A673 (cell line): ENCODE measurements at regions not wholly inside any gene's neighbourhood (a gene's known extent, or its start where the extent isn't known, plus 50 kb on each side); places are given as distances from the start of the nearest gene placed in this dataset.

Experiments used
- BruUV-seq: library from RNA; stranded (reverse); fragments of 400-500 nt; replicated peaks from 2 replicates; lab custom pipeline; 2021; lab: Mats Ljungman, UMichigan
- CTCF ChIA-PET: fragments of 300-600 bp; sonication (Branson Sonifier 250); formaldehyde crosslinking; loops from one replicate; lab custom pipeline; 2022; ENCODE audit warnings: antibody characterized with exemption; lab: Charles Lee
- POLR2A ChIA-PET: fragments of 300-600 bp; sonication (Branson Sonifier 250); formaldehyde crosslinking; loops from one replicate; lab custom pipeline; 2022; ENCODE audit warnings: antibody characterized with exemption; ENCODE audit not compliant: low non-redundant PET; lab: Charles Lee
- DNase-seq: peaks from one replicate; pipeline ENCODE4 v3.0.0-alpha.2; 2015; ENCODE audit warnings: low spot score
- H3K27ac ChIP-seq: fragments of 200-600 bp; sonication (generic); 2 replicates; pipeline ENCODE4 v1.5.1; 2016; ENCODE audit warnings: mixed run types, low read depth, mild to moderate bottlenecking, mixed read lengths, antibody characterized with exemption, low read length; ENCODE audit not compliant: poor library complexity, severe bottlenecking
- H3K27me3 ChIP-seq: fragments of 200-600 bp; sonication (generic); replicated peaks from 2 replicates; pipeline ENCODE4 v1.6.1; 2017; ENCODE audit warnings: mixed run types, low read depth, mild to moderate bottlenecking, mixed read lengths, antibody characterized with exemption, low read length; ENCODE audit not compliant: insufficient read depth, poor library complexity
- H3K36me3 ChIP-seq: fragments of 200-600 bp; sonication (generic); 2 replicates; pipeline ENCODE4 v1.6.1; 2016; ENCODE audit warnings: mixed run types, mild to moderate bottlenecking, mixed read lengths, antibody characterized with exemption, low read length; ENCODE audit not compliant: insufficient read depth, poor library complexity, severe bottlenecking
- H3K4me1 ChIP-seq: fragments of 200-600 bp; sonication (generic); 2 replicates; pipeline ENCODE4 v1.6.1; 2017; ENCODE audit warnings: mixed run types, mild to moderate bottlenecking, mixed read lengths, antibody characterized with exemption, low read length; ENCODE audit not compliant: insufficient read depth, poor library complexity, severe bottlenecking
- H3K4me3 ChIP-seq: fragments of 200-600 bp; sonication (generic); 2 replicates; pipeline ENCODE4 v1.5.1; 2016; ENCODE audit warnings: low read depth, mixed run types, mild to moderate bottlenecking, mixed read lengths, low read length; ENCODE audit not compliant: poor library complexity, severe bottlenecking
- H3K9me3 ChIP-seq: fragments of 200-600 bp; sonication (generic); 2 replicates; pipeline ENCODE4 v1.6.1; 2016; ENCODE audit warnings: mixed run types, low read depth, mild to moderate bottlenecking, mixed read lengths, antibody characterized with exemption, low read length; ENCODE audit not compliant: poor library complexity, severe bottlenecking
- EZH2 ChIP-seq: fragments of 200-600 bp; sonication (generic); IDR thresholded peaks from 2 replicates; pipeline ENCODE4 v1.6.1; 2017; ENCODE audit warnings: borderline replicate concordance, low read depth, mild to moderate bottlenecking, mixed read lengths, antibody characterized with exemption, low read length; ENCODE audit not compliant: poor library complexity, severe bottlenecking
- intact Hi-C: fragments of 100-400 bp; cut with micrococcal nuclease; formaldehyde crosslinking; loops from one replicate; pipeline ENCODE4 v1.10.0; 2022; ENCODE audit not compliant: unreplicated experiment
- TF ChIP-seq, protein P1 (sequence below): fragments of 300-800, 200-600 bp; sonication (generic); conservative IDR thresholded peaks from 2 replicates; pipeline ENCODE4 v1.5.1; 2017; ENCODE audit warnings: low read depth, mild to moderate bottlenecking, antibody characterized with exemption, low read length, moderate library complexity, mixed read lengths

GRCh38 chr5:93150311-93151012 lies 430.6 kb downstream of the NR2F1-AS1 start:
- Histone ChIP-seq H3K36me3 (no peaks in the 10 kb centered on the region), H3K27ac (no peak overlapping the region), H3K9me3 (no peaks in the 10 kb centered on the region), H3K27me3 (no peaks in the 10 kb centered on the region), H3K4me3 (no peak overlapping the region), H3K4me1 (no peaks in the 10 kb centered on the region)
- ChIA-PET CTCF (no interaction called here), POLR2A (no interaction called here)
- no TSS peak for BruUV-seq
- intact Hi-C loops, result no loop called here
- no peak for TF ChIP-seq EZH2
- TF ChIP-seq, protein P1, sequence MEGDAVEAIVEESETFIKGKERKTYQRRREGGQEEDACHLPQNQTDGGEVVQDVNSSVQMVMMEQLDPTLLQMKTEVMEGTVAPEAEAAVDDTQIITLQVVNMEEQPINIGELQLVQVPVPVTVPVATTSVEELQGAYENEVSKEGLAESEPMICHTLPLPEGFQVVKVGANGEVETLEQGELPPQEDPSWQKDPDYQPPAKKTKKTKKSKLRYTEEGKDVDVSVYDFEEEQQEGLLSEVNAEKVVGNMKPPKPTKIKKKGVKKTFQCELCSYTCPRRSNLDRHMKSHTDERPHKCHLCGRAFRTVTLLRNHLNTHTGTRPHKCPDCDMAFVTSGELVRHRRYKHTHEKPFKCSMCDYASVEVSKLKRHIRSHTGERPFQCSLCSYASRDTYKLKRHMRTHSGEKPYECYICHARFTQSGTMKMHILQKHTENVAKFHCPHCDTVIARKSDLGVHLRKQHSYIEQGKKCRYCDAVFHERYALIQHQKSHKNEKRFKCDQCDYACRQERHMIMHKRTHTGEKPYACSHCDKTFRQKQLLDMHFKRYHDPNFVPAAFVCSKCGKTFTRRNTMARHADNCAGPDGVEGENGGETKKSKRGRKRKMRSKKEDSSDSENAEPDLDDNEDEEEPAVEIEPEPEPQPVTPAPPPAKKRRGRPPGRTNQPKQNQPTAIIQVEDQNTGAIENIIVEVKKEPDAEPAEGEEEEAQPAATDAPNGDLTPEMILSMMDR, result no peak
- DNase-seq, result no peak

- Histone ChIP-seq H3K4me1 (no peaks in the 10 kb centered on the region), H3K36me3 (no peaks in the 10 kb centered on the region), H3K27me3 (no peaks in the 10 kb centered on the region), H3K9me3 (no peaks in the 10 kb centered on the region), H3K27ac (no peak overlapping the region), H3K4me3 (no peak overlapping the region)
- TF ChIP-seq EZH2, result no peak
- ChIA-PET CTCF (no interaction called here), POLR2A (no interaction called here)
- DNase-seq, result no peak
- BruUV-seq, result no TSS peak
- intact Hi-C loops, result no loop called here
Measured at GRCh38 chr5:93145767-93146166, 435.3 kb downstream of the NR2F1-AS1 start.

- Histone ChIP-seq H3K9me3 (no peaks in the 10 kb centered on the region), H3K27ac (no peak overlapping the region), H3K4me3 (no peak overlapping the region), H3K27me3 (no peaks in the 10 kb centered on the region), H3K4me1 (no peaks in the 10 kb centered on the region), H3K36me3 (no peaks in the 10 kb centered on the region)
- DNase-seq, result no peak
- no peak for TF ChIP-seq EZH2
- TF ChIP-seq, protein P1, result no peak
- POLR2A ChIA-PET, result no interaction called here
- no TSS peak for BruUV-seq
- intact Hi-C loops, result no loop called here
- CTCF ChIA-PET, result no interaction called here
Measured at GRCh38 chr5:93145019-93145418, 436.0 kb downstream of the NR2F1-AS1 start.

GRCh38 chr5:93141969-93142368 lies 439.1 kb downstream of the NR2F1-AS1 start:
- CTCF ChIA-PET, result no interaction called here

More at GRCh38 chr5:93141969-93142368, 439.1 kb downstream of the NR2F1-AS1 start:
- POLR2A ChIA-PET, result interaction anchor here (0.7 kb wide), 1 partner anchor 543 kb away, joined by 3 read pairs; no protein-coding TSS in a partner anchor
- no TSS peak for BruUV-seq
- Histone ChIP-seq H3K4me1 (no peaks in the 10 kb centered on the region), H3K36me3 (no peaks in the 10 kb centered on the region), H3K4me3 (no peak overlapping the region), H3K27ac (no peak overlapping the region), H3K27me3 (no peaks in the 10 kb centered on the region), H3K9me3 (no peaks in the 10 kb centered on the region)
- TF ChIP-seq, protein P1, result no peak
- no peak for TF ChIP-seq EZH2
- DNase-seq, result no peak
- intact Hi-C loops, result no loop called here
